ENCODE measurements at regions not wholly inside any gene's neighbourhood (a gene's known extent, or its start where the extent isn't known, plus 50 kb on each side); places are given as distances from the start of the nearest gene placed in this dataset.
"Not testable (repeated sequence)": the region's sequence is repeated elsewhere in the genome, so short reads cannot be mapped to it uniquely, and the experiment has no call there.

DNA sequence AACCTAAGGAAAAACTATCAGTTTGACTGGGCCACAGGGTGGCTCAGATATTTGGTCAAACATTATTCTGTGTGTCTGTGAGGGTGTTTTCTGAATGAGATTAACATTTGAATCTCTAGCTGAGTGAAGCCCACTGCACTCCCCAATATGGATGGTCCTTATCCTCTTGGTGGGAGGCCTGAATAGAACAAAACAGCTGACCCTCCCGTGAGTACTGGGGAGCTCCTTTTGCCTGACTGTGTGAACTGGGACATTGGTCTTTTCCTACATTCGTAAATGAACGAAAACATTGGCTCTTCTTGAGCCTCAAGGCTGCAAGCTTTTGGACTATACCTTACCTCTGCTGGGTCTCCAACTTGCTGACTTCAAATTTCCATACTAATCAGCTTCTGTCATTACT is 134.2 kb downstream of the SPATA31A6 start:
- H3K4me1 ChIP-seq (ENCODE audit: insufficient read depth, low read length); H3K4me3 ChIP-seq (ENCODE audit: low read length); DNase-seq; H3K27me3 Mint-ChIP-seq; H3K27ac Mint-ChIP-seq; H3K4me1 Mint-ChIP-seq; CTCF ChIA-PET; H3K36me3 ChIP-seq (ENCODE audit: insufficient read depth, low read length); H3K9me3 ChIP-seq (ENCODE audit: low read length); H3K4me3 Mint-ChIP-seq; H3K27ac ChIP-seq (ENCODE audit: low read depth, low read length); H3K36me3 Mint-ChIP-seq; POLR2A ChIA-PET; H3K9me3 Mint-ChIP-seq; H3K27me3 ChIP-seq (ENCODE audit: insufficient read depth, low read length, poor library complexity, severe bottlenecking): not testable (repeated sequence)

DNA sequence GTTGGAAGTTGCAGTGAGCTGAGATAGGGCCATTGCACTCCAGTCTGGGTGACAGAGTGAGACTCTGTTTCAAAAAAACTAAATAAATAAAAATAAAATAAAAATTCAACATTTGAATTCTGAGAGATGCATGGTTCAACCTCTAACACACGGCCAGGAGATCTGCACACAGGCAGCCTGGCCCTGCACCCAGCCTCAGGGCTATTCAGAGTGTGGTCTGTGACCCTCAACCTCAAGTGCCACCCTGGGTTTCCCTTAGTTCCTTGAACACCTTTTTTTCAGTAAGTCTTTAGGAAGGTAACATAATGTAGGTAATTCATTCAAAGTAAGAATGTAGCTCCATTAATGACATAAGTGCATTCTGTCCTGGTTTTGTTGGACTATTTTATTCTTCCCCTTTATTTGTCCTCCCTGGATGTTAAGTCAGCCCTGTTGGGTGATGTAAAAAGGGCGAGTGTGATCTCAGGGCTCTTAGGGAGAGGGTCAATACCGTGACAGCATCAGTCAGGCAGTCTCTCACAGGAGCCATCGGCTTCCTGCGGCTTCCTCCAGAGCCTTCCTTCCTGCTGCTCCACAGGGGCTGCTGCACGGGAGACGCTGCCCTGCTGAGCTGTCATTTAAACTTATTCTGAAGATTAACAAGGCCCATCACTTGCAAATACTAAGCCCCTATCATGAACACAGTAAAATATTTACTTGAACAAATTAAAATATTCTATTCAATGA is 139.8 kb downstream of the SPATA31A6 start:
- H3K27ac ChIP-seq (ENCODE audit: low read depth, low read length); H3K27me3 ChIP-seq (ENCODE audit: insufficient read depth, low read length, poor library complexity, severe bottlenecking); H3K27me3 Mint-ChIP-seq; H3K9me3 ChIP-seq (ENCODE audit: low read length); DNase-seq; H3K4me3 Mint-ChIP-seq; H3K4me1 ChIP-seq (ENCODE audit: insufficient read depth, low read length); H3K36me3 Mint-ChIP-seq; H3K27ac Mint-ChIP-seq; H3K9me3 Mint-ChIP-seq; H3K36me3 ChIP-seq (ENCODE audit: insufficient read depth, low read length); POLR2A ChIA-PET; CTCF ChIA-PET; H3K4me1 Mint-ChIP-seq; H3K4me3 ChIP-seq (ENCODE audit: low read length): not testable (repeated sequence)

DNA sequence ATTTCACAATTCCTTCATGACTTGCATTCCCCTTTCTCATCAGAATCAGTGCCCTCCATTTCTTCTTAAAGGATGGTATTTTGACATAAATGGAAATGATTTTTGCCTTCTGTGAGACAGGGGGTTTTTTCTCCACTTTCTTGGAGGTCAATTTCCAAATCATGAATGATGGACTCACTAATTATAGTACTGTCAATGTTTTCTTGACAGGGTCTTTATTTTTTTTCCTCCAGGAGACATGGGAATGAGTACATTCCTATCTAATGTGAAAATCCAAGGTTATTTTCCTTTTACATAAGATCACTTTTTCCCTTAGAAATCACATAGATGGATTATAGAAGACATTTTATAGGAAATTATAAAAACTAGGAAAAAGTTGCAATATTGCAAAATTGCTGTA is 141.7 kb downstream of the SPATA31A6 start:
- H3K36me3 Mint-ChIP-seq; H3K9me3 ChIP-seq (ENCODE audit: low read length); H3K9me3 Mint-ChIP-seq; H3K4me1 ChIP-seq (ENCODE audit: insufficient read depth, low read length); H3K36me3 ChIP-seq (ENCODE audit: insufficient read depth, low read length); H3K4me1 Mint-ChIP-seq; H3K4me3 Mint-ChIP-seq; H3K4me3 ChIP-seq (ENCODE audit: low read length); H3K27me3 Mint-ChIP-seq; H3K27ac Mint-ChIP-seq; CTCF ChIA-PET; H3K27me3 ChIP-seq (ENCODE audit: insufficient read depth, low read length, poor library complexity, severe bottlenecking); POLR2A ChIA-PET; DNase-seq; H3K27ac ChIP-seq (ENCODE audit: low read depth, low read length): not testable (repeated sequence)

DNA sequence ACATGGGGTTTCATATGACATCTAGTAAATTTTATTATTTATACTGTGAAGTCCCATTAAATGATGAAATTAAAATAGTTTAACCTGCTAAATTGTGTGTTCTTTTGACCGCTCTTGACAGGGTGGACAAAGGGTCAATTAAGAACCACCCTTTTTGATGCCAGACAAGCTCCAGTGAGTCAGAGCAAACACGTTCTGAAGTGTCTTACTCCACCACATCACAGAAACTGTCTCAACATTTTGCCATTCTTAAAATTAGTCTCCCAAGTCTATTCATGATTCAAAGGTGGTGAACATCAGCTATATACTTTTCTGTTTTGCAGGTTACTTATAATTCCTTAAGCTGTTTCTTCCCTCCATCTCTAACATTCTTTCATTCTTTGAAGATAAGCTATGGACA is 142.1 kb downstream of the SPATA31A6 start:
- H3K9me3 Mint-ChIP-seq; H3K4me3 Mint-ChIP-seq; H3K4me3 ChIP-seq (ENCODE audit: low read length); H3K27me3 Mint-ChIP-seq; H3K4me1 Mint-ChIP-seq; DNase-seq; H3K4me1 ChIP-seq (ENCODE audit: insufficient read depth, low read length); H3K36me3 ChIP-seq (ENCODE audit: insufficient read depth, low read length); H3K9me3 ChIP-seq (ENCODE audit: low read length); H3K27me3 ChIP-seq (ENCODE audit: insufficient read depth, low read length, poor library complexity, severe bottlenecking); H3K36me3 Mint-ChIP-seq; POLR2A ChIA-PET; H3K27ac ChIP-seq (ENCODE audit: low read depth, low read length); CTCF ChIA-PET; H3K27ac Mint-ChIP-seq: not testable (repeated sequence)

DNA sequence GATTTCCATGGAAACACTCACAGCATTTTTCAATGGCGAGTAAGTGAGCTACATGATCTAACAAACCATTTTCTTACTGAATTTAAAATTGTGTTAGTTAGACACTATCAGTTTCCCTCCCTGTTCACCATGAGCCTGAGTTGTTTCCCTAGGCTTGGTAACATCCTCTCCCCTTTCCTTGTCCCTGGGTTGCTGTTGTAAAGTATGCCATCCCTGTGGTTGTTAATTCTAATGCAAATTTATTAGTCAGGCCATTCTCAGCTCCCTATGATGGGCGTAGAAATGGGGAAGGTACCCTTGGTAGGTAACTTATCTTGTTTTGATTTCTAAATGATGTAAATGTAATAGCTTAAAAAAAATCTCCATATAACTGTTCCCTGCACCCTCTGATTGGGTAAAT is 143.0 kb downstream of the SPATA31A6 start:
- H3K4me3 Mint-ChIP-seq; H3K27me3 ChIP-seq (ENCODE audit: insufficient read depth, low read length, poor library complexity, severe bottlenecking); CTCF ChIA-PET; H3K4me1 Mint-ChIP-seq; H3K27me3 Mint-ChIP-seq; H3K27ac ChIP-seq (ENCODE audit: low read depth, low read length); H3K4me1 ChIP-seq (ENCODE audit: insufficient read depth, low read length); H3K4me3 ChIP-seq (ENCODE audit: low read length); H3K36me3 Mint-ChIP-seq; POLR2A ChIA-PET; H3K36me3 ChIP-seq (ENCODE audit: insufficient read depth, low read length); DNase-seq; H3K9me3 ChIP-seq (ENCODE audit: low read length); H3K9me3 Mint-ChIP-seq; H3K27ac Mint-ChIP-seq: not testable (repeated sequence)

DNA sequence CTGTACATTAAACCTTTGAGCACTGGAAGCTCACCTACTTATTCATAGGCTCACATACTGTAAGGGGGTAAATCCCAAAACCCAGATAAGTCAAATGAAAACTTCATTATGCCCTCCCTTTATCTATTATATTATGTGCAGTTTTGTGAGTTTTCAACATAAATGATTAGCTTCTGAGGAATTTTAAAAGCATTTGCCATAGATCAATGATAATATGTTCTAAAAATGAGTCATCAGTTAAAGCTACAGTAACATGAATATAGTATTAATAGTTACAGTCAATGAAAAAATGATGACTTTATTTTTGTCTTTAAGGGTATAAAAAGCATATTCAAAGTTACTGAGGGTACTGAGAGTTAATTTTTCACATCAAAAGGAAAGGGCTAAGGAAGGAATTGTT is 151.9 kb downstream of the SPATA31A6 start:
- CTCF ChIA-PET; H3K36me3 ChIP-seq (ENCODE audit: insufficient read depth, low read length); H3K9me3 ChIP-seq (ENCODE audit: low read length); H3K9me3 Mint-ChIP-seq; DNase-seq; H3K4me1 ChIP-seq (ENCODE audit: insufficient read depth, low read length); H3K27ac Mint-ChIP-seq; H3K4me3 ChIP-seq (ENCODE audit: low read length); H3K27me3 ChIP-seq (ENCODE audit: insufficient read depth, low read length, poor library complexity, severe bottlenecking); H3K27ac ChIP-seq (ENCODE audit: low read depth, low read length); H3K4me1 Mint-ChIP-seq; POLR2A ChIA-PET; H3K4me3 Mint-ChIP-seq; H3K36me3 Mint-ChIP-seq; H3K27me3 Mint-ChIP-seq: not testable (repeated sequence)

DNA sequence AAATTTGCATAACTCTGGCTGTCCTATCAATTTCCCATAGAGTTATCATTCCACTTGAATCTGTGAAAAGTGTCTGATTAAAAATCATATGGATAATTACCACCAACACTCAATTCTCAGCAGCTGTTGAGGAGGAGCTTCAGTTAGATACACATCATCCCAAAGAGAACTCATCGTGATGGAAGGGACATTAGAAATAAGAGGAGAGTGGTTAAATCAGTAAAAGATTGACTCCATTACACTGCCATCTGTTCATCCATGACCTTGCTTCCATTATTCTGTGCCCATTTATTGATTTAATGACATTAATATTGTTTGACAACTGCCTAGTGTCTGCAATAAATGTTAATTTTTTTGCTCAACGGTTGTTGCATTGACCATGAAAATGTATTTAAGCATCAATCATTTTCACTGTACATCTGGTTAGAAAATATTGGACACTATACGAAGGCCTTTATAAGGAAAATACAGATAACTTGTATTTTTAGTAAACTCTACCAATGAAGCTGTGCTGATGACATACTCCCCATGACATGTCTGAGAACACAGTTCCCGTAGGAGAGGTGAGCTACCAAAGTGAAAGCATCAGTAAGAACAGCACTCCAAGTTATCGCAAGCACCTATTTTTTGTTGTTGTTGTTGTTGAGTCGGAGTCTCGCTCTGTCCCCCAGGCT is 152.7 kb downstream of the SPATA31A6 start:
- H3K9me3 ChIP-seq (ENCODE audit: low read length); H3K9me3 Mint-ChIP-seq; H3K27ac ChIP-seq (ENCODE audit: low read depth, low read length); H3K4me3 ChIP-seq (ENCODE audit: low read length); H3K36me3 Mint-ChIP-seq; DNase-seq; H3K4me1 Mint-ChIP-seq; H3K36me3 ChIP-seq (ENCODE audit: insufficient read depth, low read length); H3K4me1 ChIP-seq (ENCODE audit: insufficient read depth, low read length); H3K27ac Mint-ChIP-seq; H3K27me3 ChIP-seq (ENCODE audit: insufficient read depth, low read length, poor library complexity, severe bottlenecking); POLR2A ChIA-PET; H3K27me3 Mint-ChIP-seq; H3K4me3 Mint-ChIP-seq; CTCF ChIA-PET: not testable (repeated sequence)

DNA sequence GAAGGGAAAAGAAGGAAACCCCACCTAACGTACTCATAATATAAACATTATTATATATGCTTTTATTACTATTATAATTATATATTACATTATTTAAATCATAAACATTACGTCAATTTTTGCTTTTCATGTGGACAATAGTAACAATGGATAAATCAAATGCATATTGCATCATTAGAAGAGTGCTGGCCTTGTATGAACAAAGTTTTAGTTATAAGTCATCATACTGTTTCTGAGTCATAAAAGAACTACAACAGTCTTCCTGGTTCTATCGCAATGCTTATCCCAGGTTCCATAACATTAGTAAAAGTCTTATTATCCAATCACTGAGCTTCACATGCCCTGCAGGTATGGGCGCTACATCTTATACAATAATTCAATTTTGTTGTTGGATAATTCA is 154.8 kb downstream of the SPATA31A6 start:
- POLR2A ChIA-PET; H3K4me3 ChIP-seq (ENCODE audit: low read length); H3K4me3 Mint-ChIP-seq; H3K9me3 Mint-ChIP-seq; H3K4me1 ChIP-seq (ENCODE audit: insufficient read depth, low read length); H3K36me3 Mint-ChIP-seq; H3K27me3 Mint-ChIP-seq; H3K36me3 ChIP-seq (ENCODE audit: insufficient read depth, low read length); H3K27ac Mint-ChIP-seq; H3K27ac ChIP-seq (ENCODE audit: low read depth, low read length); DNase-seq; H3K4me1 Mint-ChIP-seq; H3K9me3 ChIP-seq (ENCODE audit: low read length); H3K27me3 ChIP-seq (ENCODE audit: insufficient read depth, low read length, poor library complexity, severe bottlenecking); CTCF ChIA-PET: not testable (repeated sequence)
